ENCODE measurements at regions not wholly inside any gene's neighbourhood (a gene's known extent, or its start where the extent isn't known, plus 50 kb on each side); places are given as distances from the start of the nearest gene placed in this dataset.
"Not testable (repeated sequence)": the region's sequence is repeated elsewhere in the genome, so short reads cannot be mapped to it uniquely, and the experiment has no call there.

DNA sequence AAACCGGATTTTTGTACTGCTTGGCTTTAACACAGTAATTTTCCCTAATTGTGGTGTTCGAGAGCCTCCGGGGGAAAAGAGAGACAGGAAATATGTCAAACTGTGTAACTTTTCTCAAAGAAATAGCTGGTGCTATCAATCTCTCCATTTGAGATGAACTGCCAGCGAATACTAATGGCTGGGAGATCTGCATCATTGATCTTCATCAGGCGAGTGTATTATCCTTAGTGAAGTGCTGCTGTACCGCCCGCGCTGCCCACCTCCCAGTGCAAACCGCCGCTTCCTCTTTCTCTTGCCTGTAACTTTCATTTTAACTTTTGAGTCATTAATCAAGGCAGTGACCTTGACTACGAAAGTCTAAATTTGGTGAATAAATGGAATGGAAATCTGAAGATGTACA lies 246.1 kb upstream of the ST6GAL2 start:
- peaks cover 6% of the 10 kb centered on the region for H3K27me3 Mint-ChIP-seq (ENCODE audit: low read depth, poor library complexity)
- TF ChIP-seq, protein P1, sequence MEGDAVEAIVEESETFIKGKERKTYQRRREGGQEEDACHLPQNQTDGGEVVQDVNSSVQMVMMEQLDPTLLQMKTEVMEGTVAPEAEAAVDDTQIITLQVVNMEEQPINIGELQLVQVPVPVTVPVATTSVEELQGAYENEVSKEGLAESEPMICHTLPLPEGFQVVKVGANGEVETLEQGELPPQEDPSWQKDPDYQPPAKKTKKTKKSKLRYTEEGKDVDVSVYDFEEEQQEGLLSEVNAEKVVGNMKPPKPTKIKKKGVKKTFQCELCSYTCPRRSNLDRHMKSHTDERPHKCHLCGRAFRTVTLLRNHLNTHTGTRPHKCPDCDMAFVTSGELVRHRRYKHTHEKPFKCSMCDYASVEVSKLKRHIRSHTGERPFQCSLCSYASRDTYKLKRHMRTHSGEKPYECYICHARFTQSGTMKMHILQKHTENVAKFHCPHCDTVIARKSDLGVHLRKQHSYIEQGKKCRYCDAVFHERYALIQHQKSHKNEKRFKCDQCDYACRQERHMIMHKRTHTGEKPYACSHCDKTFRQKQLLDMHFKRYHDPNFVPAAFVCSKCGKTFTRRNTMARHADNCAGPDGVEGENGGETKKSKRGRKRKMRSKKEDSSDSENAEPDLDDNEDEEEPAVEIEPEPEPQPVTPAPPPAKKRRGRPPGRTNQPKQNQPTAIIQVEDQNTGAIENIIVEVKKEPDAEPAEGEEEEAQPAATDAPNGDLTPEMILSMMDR (IDR thresholded peaks at IDR 0.05), result no peak
- DNase-seq, result peak; percentile 3
- no peak overlapping the region for H3K4me3 Mint-ChIP-seq
- H3K9me3 Mint-ChIP-seq, result peaks cover 9% of the 10 kb centered on the region
- no peak overlapping the region for H3K27ac Mint-ChIP-seq
- H3K4me1 Mint-ChIP-seq, result peaks cover 11% of the 10 kb centered on the region
- H3K36me3 Mint-ChIP-seq (ENCODE audit: low read depth), result no peaks in the 10 kb centered on the region

DNA sequence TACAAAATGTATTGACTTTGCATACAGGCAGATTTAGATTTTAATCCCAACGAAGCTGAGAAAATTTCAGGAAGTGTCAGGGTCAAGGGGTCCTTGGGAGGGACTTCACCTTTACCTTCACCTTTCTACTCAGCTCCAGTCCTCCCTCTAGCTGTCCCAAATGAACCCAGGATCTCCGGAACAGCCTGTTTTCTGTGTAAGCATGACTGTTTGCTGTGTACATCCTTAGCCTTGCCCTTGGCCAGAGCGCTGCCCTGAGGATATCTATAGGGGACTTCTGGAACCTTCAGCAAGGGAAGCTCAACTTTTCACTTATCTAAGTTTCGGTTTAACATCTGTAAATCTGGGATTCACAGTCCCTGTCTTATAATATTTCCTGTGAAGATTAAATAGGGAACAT lies 246.8 kb upstream of the ST6GAL2 start:
- H3K4me3 Mint-ChIP-seq, result no peak overlapping the region
- peaks cover 4% of the 10 kb centered on the region for H3K27me3 Mint-ChIP-seq (ENCODE audit: low read depth, poor library complexity)
- H3K27ac Mint-ChIP-seq, result no peak overlapping the region
- TF ChIP-seq, protein P1 (IDR thresholded peaks at IDR 0.05), result no peak
- no peak for DNase-seq
- H3K36me3 Mint-ChIP-seq (ENCODE audit: low read depth), result no peaks in the 10 kb centered on the region
- H3K9me3 Mint-ChIP-seq, result peaks cover 9% of the 10 kb centered on the region
- H3K4me1 Mint-ChIP-seq, result peaks cover 11% of the 10 kb centered on the region

DNA sequence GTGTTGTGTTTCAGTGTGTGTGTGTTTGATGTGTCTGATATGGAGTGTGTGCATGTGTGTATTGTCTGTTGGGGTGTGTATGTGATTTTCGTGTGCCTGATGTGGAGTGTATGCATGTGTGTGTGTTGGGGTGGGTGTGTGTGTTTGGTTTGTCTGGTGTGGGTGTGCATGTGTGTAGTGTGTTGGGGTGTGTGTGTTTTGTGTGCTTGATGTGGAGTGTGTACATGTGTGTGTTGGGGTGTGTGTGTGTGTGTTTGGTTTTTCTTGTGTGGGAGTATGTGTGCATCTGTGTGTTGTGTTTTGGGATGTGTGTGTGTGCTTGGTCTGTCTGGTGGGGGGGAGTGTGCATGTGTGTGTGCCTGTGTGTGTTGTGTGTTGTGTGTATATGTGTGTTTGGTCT lies 247.4 kb upstream of the ST6GAL2 start:
- H3K36me3 Mint-ChIP-seq (ENCODE audit: low read depth), result no peaks in the 10 kb centered on the region
- H3K9me3 Mint-ChIP-seq, result peaks cover 9% of the 10 kb centered on the region
- DNase-seq, result no peak
- peaks cover 4% of the 10 kb centered on the region for H3K27me3 Mint-ChIP-seq (ENCODE audit: low read depth, poor library complexity)
- TF ChIP-seq, protein P1 (IDR thresholded peaks at IDR 0.05), result no peak
- no peak overlapping the region for H3K4me3 Mint-ChIP-seq
- no peak overlapping the region for H3K27ac Mint-ChIP-seq
- H3K4me1 Mint-ChIP-seq, result peaks cover 11% of the 10 kb centered on the region

DNA sequence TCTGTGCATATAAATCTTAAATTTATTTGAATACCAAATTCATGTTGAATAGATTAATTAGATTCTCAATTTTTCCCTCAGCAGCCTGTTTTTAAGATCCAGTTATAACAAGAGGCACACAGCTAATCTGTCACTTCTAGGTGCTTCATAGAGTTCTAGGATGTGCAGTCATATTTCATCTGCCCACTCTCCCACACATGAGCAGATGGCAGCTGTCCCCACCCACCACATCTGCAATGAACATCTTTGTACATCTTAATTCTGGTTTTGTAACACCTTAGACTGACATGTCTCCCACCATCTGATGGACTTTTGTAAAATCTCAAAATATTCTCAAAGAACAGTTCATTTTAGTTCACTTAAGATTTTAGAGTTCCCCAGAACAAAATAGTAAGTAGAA lies 250.8 kb upstream of the ST6GAL2 start:
- H3K4me1 Mint-ChIP-seq, result no peaks in the 10 kb centered on the region
- TF ChIP-seq, protein P1 (IDR thresholded peaks at IDR 0.05), result no peak
- no peak overlapping the region for H3K27ac Mint-ChIP-seq
- H3K27me3 Mint-ChIP-seq (ENCODE audit: low read depth, poor library complexity), result peaks cover 11% of the 10 kb centered on the region
- peaks cover 4% of the 10 kb centered on the region for H3K36me3 Mint-ChIP-seq (ENCODE audit: low read depth)
- DNase-seq, result no peak
- no peak overlapping the region for H3K4me3 Mint-ChIP-seq
- peaks cover 30% of the 10 kb centered on the region for H3K9me3 Mint-ChIP-seq

DNA sequence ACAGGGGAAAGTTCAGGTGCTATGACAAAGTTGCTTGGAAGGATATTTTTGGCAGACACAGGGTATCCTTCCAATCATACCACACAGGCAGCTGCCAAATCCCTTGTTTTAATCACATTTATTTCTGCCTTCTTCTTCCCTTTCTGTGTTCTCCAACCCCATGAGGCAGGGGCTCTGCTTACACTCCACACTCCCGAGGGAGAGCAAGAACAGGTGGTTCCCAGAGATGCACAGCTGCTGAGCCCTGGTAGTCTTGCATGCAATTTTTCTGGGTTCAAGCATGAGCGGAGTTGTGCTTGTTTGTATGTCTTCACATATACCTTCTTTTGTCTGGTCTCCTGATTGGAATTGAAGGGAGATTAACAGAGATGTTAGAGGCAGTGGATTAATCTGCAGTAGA lies 251.7 kb upstream of the ST6GAL2 start:
- peaks cover 11% of the 10 kb centered on the region for H3K27me3 Mint-ChIP-seq (ENCODE audit: low read depth, poor library complexity)
- no peak overlapping the region for H3K4me3 Mint-ChIP-seq
- TF ChIP-seq, protein P1 (IDR thresholded peaks at IDR 0.05), result no peak
- DNase-seq, result no peak
- H3K27ac Mint-ChIP-seq, result no peak overlapping the region
- H3K4me1 Mint-ChIP-seq, result no peaks in the 10 kb centered on the region
- H3K36me3 Mint-ChIP-seq (ENCODE audit: low read depth), result peaks cover 4% of the 10 kb centered on the region
- peaks cover 40% of the 10 kb centered on the region for H3K9me3 Mint-ChIP-seq

DNA sequence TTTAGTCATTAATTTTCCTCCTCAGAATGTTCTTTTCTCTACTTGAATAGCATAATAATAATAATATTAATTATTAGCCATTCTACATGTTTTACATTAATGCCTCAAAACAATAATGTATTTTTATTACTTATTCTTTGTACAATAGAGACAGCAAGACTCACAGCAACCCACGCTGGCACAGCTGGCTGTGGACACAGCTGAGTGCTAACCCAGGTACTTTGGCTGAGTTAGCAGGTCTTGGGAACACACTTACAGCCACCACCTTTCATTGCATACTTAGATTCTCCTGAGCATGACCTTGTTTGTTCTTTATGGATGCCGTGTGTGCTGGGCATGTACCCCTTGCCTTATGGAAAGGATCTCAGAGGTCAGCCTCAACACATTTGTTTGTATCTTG lies 260.2 kb upstream of the ST6GAL2 start:
- no peak overlapping the region for H3K4me3 Mint-ChIP-seq
- TF ChIP-seq, protein P1 (IDR thresholded peaks at IDR 0.05), result no peak
- peaks cover 51% of the 10 kb centered on the region for H3K9me3 Mint-ChIP-seq
- no peak for DNase-seq
- H3K27me3 Mint-ChIP-seq (ENCODE audit: low read depth, poor library complexity), result peaks cover 4% of the 10 kb centered on the region
- peaks cover 5% of the 10 kb centered on the region for H3K4me1 Mint-ChIP-seq
- no peak overlapping the region for H3K27ac Mint-ChIP-seq
- H3K36me3 Mint-ChIP-seq (ENCODE audit: low read depth), result peaks cover 7% of the 10 kb centered on the region

DNA sequence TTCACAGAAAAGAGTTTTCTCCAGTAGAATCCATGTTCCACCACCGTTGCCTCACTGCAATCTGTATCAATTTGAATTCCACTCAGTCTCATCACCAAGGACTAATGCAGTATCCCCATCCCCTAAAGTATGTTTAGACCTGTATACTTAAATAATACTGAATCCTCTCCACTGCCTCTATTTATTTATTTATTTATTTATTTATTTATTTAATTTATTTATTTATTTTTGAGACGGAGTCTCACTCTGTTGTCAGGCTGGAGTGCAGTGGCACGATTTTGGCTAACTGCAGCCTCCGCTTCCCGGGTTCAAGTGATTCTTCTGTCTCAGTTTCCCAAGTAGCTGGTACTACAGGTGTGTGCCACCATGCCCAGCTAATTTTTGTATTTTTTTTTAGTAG lies 260.7 kb upstream of the ST6GAL2 start:
- not testable (repeated sequence) for H3K4me3 Mint-ChIP-seq; H3K27ac Mint-ChIP-seq; H3K36me3 Mint-ChIP-seq (ENCODE audit: low read depth); DNase-seq; H3K27me3 Mint-ChIP-seq (ENCODE audit: low read depth, poor library complexity); H3K4me1 Mint-ChIP-seq
- peaks cover 46% of the 10 kb centered on the region for H3K9me3 Mint-ChIP-seq

Data from nephron progenitor cell (in vitro differentiated cells).